HG03558 (cell line): ENCODE measurements at regions not wholly inside any gene's neighbourhood (a gene's known extent, or its start where the extent isn't known, plus 50 kb on each side); places are given as distances from the start of the nearest gene placed in this dataset.

Source experiments
- ATAC-seq: cut with Tn5 transposase; IDR thresholded peaks from one replicate; pipeline ENCODE4 v1.9.1; 2021; ENCODE audit warnings: moderate number of reproducible peaks; ENCODE audit not compliant: unreplicated experiment; ENCODE audit errors: extremely low read depth

DNA sequence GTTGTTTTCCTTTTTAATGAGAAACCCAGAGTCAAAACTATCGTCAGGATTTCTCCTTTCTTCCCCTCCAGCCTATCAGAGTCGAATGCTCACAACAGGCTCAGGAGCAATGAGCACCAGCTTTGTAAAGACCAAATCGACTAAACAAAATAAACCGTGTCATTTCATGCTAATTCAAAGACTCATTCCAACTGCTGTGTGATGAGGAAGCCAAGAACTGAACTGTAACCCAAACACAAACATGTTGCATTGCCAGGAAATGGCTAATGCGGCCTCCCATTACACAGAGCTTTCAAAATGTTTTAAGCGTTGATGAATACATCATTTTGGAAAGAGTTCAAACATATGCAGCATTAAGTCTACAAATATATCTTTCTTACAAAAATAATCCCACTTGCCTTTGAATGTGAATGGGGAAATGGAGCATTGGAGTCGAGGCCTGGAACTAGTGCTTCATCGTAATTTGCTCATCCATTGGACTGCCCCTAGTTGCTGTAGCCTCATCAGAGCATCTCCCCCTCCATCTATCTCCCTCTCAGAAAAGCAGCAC lies 349.5 kb downstream of the GXYLT1 start:
- no peak for ATAC-seq

DNA sequence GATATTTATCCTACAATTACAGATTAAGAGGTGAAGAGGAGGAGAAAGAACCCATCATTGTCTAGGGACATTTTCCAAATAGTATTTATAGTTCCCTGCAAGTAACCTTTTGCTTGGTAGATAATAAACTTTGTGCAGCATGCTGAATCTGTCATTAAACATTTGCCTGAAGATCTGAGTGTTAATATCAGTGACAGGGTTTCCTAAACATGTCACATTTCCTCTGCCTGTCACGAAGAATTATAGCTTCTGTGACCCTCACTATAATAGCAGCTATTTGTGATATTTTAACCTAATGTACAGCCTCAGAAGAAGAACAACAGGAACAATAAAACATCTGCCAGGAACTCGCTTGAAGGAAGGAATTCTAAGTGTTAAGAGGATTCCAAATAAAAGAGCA lies 350.3 kb downstream of the GXYLT1 start:
- no peak for ATAC-seq

DNA sequence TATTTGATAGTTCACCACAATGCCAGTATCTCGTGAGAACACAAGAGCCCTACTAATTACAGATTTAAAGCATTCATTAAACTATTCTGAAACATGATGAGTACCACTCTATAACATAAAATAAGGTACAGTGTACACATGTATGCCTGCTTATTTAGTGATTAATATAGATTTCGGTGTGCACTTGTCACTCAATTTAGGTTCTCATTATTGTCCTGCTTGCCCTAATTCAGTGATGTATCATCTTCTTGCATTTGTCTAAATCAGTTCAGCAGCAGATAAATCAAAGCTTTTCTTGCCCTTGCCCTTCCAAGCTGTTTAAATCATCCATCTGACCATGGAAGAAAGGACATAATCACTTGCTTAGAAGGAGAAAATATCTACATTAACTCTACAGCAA lies 359.7 kb downstream of the GXYLT1 start:
- no peak for ATAC-seq

DNA sequence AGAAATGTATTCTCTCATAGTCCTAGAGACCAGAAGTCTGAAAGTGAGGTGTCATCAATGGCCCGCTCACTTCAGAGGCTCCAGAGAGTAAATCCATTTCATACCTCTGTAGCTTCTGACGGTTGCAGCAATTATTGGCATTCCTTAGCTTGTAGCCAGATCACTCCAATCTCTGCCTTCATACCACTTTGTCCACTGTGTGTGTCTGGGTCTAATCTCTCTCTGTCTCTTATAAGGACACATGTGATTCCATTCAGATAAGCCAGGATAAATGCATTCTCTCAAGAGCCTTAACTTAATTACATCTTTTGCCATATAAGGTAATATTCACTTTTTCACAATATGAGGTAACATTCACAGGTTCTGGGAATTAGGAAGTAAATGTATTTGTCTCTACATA lies 365.7 kb downstream of the GXYLT1 start:
- no peak for ATAC-seq

DNA sequence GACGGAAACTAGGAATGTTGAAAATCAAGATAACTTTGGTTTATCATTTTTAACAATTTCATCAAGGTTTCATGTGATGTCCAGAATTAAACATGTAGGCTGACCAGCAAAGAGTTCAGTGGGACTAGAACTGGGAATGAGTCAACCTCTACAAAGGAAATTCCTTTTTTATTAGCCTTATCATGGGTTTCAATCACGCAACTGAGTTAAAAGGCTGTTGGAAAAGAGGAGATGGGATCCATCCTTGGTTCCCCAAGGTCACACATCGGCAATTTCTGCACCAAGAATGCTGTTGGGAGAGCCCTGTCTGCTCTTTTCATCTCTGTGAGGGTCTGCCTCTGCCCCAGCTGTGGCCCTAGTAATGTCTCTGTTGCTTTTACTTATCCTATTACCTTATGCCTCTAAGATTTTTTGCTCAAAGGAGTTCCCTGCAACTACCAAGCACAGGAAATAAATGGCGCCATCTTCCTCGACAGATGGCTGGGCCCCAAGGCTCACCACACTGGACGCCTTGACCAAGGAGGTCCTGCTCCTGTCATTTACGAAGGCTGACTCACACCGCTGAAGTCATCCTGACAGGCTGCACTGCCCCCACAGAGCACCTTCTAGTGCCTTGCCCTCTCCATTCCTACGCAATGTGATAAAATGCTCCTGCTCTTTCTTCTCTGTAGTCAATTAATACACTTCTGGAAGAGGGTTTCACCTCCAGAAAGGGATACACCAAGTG lies 367.4 kb downstream of the GXYLT1 start:
- ATAC-seq: no peak

DNA sequence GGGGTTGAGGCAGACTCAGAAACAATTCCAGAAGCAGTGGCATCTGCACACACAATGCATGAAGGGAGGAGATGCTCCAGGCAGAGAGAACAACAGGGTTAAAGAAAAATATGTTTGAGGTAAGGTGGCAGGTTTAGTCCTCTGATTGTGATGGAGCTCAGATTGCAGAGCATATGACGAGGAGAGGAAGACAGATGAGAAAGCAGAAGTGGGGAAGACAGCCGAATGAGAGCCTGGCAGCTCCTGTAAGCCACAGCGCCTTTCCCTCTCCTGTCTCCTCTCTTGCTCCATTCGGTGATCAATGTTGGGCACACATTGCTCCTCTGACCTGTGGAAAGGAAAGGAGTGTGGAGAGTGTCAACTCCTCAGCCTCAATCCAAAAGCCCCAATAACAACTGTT lies 372.2 kb downstream of the GXYLT1 start:
- ATAC-seq: no peak

DNA sequence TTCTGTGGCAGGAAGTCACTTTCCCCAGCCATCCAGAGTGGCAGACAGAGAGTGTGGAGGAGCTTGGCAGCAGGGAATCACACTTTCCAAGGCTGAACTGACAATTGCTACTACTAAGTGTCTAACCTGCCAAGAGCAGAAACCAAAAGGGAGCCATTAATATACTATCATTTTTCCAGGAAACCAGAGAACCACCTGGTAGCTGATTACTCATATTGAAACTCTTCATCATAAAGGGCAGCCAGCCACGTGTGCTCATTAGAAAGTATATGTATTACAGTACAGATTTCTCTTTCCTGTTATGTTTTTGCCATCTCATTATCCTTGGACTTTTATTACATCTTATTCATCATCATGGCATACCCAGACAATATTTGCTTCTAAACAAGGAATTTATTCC lies 374.9 kb downstream of the GXYLT1 start:
- peak; percentile 93 for ATAC-seq

DNA sequence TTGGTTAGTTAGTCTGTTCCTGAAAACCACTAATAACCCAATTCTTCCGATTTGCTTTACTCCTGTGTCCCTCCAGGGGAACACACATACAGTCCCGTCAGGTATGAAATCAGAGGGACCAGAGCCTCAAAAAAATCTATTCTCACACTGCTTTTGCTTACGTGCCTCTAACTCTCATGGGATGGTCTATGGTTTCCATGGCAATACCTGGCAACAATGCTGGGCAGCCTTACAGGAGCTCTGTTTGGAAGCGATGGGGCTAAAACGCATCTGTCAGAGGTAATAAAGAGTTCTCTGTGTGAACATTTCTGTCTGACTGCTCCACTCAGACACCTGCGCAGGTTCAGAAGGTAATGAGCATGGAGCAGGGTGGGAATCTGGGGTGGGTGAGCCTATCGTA lies 376.2 kb downstream of the GXYLT1 start:
- ATAC-seq: no peak

DNA sequence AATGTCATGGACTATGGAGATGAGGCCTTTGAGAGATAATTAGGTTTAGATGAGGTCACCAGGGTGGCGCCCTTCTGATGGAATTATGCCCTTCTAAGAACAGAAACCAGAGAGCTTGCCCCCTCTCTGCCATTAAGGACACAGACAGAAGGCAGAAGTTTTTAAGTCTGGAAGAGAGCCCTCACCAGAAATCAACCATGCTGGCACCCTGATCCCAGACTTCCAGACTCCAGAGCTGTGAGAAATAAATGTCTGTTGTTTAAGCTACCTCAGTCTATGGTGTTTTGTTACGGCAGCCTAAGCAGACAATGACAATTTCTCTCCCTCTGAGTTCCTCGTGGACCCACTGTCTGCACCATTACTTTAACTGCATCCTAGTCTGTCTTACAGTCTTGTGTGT lies 382.0 kb downstream of the GXYLT1 start:
- no peak for ATAC-seq

DNA sequence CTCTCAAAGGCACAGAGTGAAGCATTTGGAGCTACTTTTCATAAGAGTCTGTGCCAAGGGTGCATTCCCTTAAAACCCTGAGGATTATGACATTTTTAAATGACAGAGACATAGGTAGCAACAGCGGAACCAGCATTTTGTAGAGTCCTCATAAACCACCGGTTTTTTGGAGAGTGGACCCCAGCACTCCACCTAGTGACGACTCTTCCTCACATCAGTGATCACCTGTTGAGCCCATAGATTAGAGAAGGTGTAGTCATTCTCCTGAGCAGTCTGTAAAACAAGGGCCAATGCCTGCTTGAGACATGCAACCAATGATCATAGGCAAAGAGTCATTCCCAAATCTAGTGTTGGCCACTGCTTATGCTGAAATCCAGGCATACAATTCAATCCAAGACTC lies 399.1 kb downstream of the GXYLT1 start:
- no peak for ATAC-seq

DNA sequence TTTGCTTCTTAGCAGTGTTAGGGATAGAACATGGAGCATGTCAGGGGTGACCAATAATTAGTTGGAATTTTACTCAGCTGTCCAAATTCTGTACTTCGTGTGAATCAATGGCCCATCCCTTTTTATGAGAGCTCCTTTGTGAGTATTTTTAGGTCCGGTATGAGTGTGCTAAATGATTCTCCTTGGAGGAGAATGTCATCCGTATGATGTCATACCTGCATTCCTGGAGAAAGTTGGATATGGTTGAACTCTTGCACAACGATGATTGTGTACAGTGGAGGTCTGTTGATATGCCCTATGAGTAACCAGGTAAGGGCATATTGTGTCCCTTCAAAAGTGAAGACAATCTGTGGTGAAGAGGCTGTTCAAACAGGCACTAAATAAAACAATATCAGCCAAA lies 400.8 kb downstream of the GXYLT1 start:
- no peak for ATAC-seq

DNA sequence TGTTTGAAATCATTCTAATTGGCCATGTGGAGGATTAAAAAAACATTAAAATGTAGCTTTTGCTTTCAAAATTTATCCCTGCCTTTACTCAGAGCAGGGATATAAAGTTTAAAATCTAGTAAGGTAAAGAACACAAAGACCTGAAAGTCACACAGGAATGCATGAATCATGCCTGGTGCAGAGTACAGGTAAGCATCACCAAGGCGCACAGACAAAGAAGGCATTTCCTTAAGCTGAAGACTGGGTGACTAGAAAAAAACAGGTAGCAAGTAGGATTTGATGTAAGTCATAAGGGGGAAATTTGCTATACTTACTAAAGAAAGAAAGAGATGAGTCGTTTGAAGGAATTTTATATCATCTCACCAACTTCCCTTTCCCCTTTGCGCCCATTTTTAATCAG lies 405.6 kb downstream of the GXYLT1 start:
- no peak for ATAC-seq

DNA sequence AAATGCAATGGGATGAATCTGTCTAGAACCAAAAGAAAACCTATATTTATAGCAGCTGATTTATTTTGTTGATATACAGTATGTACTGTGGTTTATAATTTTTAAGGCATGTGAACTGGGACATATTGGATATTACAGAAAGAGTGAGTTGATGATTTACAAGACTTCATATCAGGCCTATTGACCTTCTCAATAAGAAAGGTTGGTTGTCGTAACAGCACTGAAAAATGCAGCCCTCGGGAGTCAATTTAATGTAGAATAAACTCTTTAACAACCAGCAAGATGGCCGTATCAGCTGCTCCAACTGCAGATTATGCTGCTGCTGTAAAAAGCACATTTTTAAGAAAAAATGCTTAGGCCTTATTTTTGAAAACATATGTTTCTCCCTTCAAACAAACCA lies 407.3 kb downstream of the GXYLT1 start:
- ATAC-seq: no peak

DNA sequence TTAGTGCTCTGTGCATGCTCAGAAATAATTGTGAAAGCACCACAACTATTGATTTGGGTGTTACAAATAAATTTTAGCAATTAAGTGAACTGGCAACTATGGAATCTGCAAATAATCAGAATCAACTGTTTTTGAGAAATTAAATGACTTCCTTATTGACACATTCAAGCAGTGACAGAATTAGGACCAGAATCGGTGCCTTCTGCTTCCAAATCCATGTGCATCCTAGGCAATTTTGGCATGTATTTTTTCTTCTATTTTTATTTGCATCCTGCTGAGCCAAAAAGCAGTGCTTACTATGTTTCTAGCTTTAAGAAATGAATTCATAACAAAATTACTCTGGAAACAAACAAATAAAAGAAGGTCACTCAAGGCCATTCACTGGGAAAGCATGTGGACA lies 408.2 kb downstream of the GXYLT1 start:
- no peak for ATAC-seq

DNA sequence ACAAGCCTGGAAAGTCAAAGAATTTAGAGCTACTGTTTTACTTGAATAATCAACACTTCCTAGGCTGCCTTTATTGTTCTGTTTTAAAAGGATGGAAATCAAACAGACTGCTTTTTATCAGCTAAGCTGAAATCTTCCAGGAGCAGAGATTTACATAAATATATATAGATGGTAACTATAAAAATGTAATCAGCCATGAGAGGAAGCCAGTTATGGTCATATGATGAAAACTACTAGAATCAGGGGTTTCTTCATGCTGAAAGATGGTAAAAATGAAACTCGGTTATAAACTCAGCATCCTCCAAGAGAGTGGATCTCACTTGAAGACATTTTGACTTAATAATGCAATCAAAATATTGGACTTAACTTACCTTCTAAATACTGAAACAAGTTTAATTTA lies 413.0 kb downstream of the GXYLT1 start:
- no peak for ATAC-seq

DNA sequence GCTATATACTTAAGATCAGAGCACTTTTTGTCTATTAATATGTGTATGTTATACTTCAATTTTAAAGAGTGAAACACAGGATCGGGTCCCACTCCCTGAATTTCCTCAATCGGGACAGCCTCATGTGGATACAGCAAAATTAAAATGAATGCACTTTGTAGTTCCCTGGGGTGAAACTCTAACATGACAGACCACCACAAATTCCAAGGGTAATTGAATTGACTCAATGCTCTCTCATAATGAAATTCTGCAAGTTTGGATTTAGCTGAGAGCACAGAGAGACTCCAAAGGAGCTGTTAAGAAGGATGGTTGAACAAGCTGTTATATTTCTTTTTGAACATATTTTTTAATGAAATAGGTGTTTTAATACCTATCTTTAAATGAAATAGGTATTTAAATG lies 413.6 kb downstream of the GXYLT1 start:
- ATAC-seq: no peak

DNA sequence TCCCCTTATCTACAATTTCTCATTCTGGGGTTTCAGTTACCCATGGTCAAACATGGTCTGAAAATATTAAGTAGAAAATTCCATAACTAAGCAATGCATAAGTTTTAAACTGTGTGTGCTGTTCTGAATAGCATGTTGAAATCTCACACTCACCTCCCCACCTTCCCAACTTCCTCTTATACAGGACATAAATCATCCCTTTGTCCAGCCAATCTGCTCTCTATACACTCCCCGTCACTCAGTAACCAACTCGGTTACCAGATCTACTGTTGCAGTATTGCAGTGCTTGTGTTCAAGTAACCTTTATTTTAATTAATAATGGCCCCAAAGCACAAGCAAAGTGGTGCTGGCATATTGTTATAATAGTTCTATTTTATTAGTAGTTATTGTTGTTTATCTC lies 420.5 kb downstream of the GXYLT1 start:
- no peak for ATAC-seq

DNA sequence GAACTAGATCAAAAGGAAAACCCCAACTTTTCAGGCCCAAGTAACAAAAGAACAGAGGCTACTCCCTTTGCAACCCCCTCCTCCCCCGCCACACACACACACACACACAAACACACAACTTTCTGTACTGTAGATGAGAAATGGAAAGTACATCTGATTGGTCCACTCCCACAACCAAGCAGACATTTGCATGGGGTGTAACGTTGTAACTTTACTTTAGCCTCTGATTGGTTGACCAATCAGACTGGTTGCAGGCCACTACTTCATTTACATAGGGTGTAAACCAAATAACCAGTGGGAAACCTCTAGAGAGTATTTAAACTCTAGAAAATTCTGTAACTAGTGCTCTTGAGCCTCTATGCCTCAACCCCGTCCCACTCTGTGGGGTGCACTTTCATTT lies 425.5 kb downstream of the GXYLT1 start:
- no peak for ATAC-seq

DNA sequence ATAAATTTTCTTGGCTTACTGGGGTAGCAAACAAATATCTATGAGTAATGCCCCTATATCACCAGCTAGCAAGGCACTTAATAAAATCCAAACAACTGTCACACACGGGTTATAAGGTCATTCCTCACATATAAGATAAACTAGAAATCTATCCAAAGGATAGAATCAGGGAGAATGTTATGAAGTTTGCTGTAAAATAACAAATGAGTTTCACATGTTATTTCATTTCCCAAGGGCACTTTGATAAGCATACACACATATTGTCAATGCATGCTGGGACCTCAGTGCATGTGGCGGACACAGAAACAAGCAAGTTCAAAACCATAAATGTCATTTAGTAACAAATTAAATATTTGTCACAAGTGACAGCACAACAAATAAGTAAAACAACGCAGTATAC lies 429.4 kb downstream of the GXYLT1 start:
- ATAC-seq: no peak

DNA sequence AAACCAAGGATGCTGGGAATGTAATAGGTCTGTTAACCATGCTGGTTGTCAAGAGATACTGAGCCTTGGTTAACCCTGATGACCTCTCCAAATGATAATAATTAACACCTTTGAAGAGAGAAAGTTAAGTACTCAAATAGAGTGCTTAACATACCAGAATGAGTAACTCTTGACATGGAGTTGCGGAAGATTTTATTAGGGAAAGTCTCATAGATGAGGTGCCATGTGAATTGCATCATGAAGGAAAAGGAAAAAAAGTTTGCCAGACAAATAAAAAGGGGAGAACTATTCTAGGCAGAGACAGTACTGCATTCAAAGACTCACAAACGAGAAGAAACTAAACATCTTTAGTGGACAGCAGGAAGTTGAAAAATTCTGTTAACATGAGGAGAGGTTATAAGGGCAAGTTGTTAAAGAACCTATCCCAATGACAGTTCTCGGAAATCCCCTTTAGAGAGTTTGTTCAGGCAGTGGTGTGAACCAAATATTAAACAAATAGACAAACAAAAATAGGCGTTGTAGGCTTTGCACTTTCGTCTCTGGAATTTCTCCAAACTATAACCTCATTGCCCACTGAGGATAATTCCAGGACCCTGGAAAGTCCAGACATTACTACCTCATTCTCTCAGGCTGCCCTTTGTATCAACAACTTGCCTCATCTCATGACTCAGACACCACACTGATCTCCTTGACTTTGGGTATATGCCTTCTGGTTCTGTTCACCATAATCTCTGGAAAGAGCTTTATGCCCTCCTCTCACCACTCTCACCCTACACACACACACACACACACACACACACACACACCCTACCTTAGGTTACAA lies 435.0 kb downstream of the GXYLT1 start:
- no peak for ATAC-seq

DNA sequence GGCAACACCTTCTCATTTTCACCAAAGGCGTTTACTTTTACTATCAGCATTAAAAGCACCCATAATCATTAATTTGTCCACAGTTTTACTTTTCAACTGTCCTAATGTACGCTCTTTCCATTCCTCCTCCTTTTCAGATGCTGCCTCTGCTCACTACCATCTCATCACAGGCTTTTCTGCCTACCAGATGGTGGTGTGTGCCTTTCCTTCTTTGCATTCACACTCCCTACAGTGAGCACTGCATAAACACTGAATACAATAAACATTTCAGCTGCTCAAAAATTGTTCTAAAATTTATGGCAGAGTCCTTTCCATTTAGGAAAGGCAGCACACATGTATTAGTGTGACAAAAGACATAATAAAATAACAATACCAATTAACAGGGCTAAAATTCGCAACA lies 435.7 kb downstream of the GXYLT1 start:
- no peak for ATAC-seq

DNA sequence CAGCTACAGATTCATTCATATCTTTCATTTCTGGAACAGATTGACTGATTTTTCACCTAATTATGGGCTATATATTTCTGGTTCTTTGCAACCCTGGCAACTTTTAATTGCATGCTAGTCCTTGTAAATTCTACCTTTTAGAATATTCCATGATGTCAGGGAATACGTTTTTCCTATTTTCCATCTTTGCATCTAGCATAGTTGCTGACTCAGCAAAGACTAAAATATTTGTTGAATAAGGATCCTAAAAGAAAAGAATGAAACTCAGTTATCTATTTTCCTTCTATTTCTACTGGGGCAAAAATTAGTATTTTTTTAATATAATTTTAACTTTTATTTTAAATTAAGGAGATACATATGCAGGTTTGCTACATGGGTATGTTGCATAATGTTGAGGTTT lies 438.3 kb downstream of the GXYLT1 start:
- ATAC-seq: no peak
